Right renal pelvis (tissue), 4 donors: ENCODE measurements at regions not wholly inside any gene's neighbourhood (a gene's known extent, or its start where the extent isn't known, plus 50 kb on each side); places are given as distances from the start of the nearest gene placed in this dataset.

Experiments
- DNase-seq, 4 donors: peaks; one replicate each; pipeline ENCODE4 v3.0.0-alpha.2; 2013; ENCODE audit warnings: low read depth in 4 of 4, low spot score in 3 of 4, missing footprints in 1 of 4

GRCh38 chr18:55651236-55651635 is 63.2 kb upstream of the TCF4 start:
- no peak for DNase-seq

GRCh38 chr18:55650363-55650870 is 62.4 kb upstream of the TCF4 start:
- no peak for DNase-seq

- no peak for DNase-seq
These were observed 59.3 kb upstream of the TCF4 start for GRCh38 chr18:55647331-55647730.

- DNase-seq = no peak
These were observed 54.2 kb upstream of the TCF4 start for GRCh38 chr18:55642191-55642590.

- DNase-seq = no peak
These were observed 53.5 kb upstream of the TCF4 start for GRCh38 chr18:55641486-55641885.
